Sigmoid colon (tissue), 4 donors: ENCODE measurements at regions not wholly inside any gene's neighbourhood (a gene's known extent, or its start where the extent isn't known, plus 50 kb on each side); places are given as distances from the start of the nearest gene placed in this dataset.

Experiments used
- CTCF ChIP-seq, 4 experiments: fragments of 450-650 bp in 3 of 4; fragments of 200-600 bp in 1 of 4; IDR thresholded peaks; one replicate each; pipeline ENCODE4 v1.5.1; 2016 to 2019; ENCODE audit warnings: antibody characterized with exemption in 4 of 4, mild to moderate bottlenecking in 3 of 4, moderate library complexity in 2 of 4
- POLR2AphosphoS5 ChIP-seq, 4 donors: sonication (generic); formaldehyde crosslinking; IDR thresholded peaks; one replicate each; pipeline ENCODE4 v1.6.1; 2017; ENCODE audit warnings: antibody characterized with exemption in 4 of 4

- no peak for TF ChIP-seq CTCF (IDR thresholded peaks at IDR 0.05)
- TF ChIP-seq POLR2AphosphoS5 (IDR thresholded peaks at IDR 0.05): no peak
Observed at GRCh38 chr12:13790317-13790716, 191.1 kb downstream of the GRIN2B start.
